HCT116 (cell line): ENCODE measurements at regions not wholly inside any gene's neighbourhood (a gene's known extent, or its start where the extent isn't known, plus 50 kb on each side); places are given as distances from the start of the nearest gene placed in this dataset.

Experiments
- ATAC-seq: fragments of 200-7000 bp; cut with Tn5 transposase; 2 replicates; pipeline ENCODE4 v1.9.1; 2020; ENCODE audit warnings: mild to moderate bottlenecking, moderate library complexity
- BruUV-seq: library from RNA; stranded (reverse); fragments of 400-500 nt; replicated peaks from 2 replicates; lab custom pipeline; 2021; lab: Mats Ljungman, UMichigan
- CTCF ChIA-PET: fragments of 300-600 bp; sonication (Branson Sonifier 250); formaldehyde crosslinking; loops from one replicate; lab custom pipeline; 2021; ENCODE audit warnings: antibody characterized with exemption; lab: Charles Lee
- POLR2A ChIA-PET: fragments of 300-600, 350-600 bp; sonication (Branson Sonifier 250); formaldehyde crosslinking; loops from one replicate; lab custom pipeline; 2021; ENCODE audit warnings: antibody characterized with exemption; lab: Charles Lee
- RAD21 ChIA-PET, 2 experiments: fragments of 300-600 bp; sonication (Branson Sonifier 250); formaldehyde crosslinking; loops; one replicate each; lab custom pipeline; 2023; ENCODE audit warnings: low total read pairs in 2 of 2; ENCODE audit not compliant: uncharacterized antibody in 2 of 2, unreplicated experiment in 2 of 2, low non-redundant PET in 1 of 2; lab: Charles Lee
- DNase-seq: peaks from one replicate; pipeline ENCODE4 v3.0.0-alpha.2; 2010; ENCODE audit warnings: low read depth, low spot score
- H2AFZ ChIP-seq: fragments of 200-600 bp; shearing (Covaris generic), sonication (generic); 2 replicates; pipeline ENCODE4 v1.6.1; 2017; ENCODE audit warnings: low read depth, mixed run types, mixed read lengths, antibody characterized with exemption, low read length; ENCODE audit not compliant: poor library complexity, severe bottlenecking
- H3K27ac ChIP-seq: 2 replicates; pipeline ENCODE4 v1.5.1; 2012; ENCODE audit warnings: low read depth, low read length
- H3K27me3 ChIP-seq: fragments of 200-600 bp; sonication (generic); 2 replicates; pipeline ENCODE4 v1.6.1; 2016; ENCODE audit warnings: mixed run types, low read length, mixed read lengths; ENCODE audit not compliant: insufficient read depth
- H3K36me3 ChIP-seq, 2 experiments: fragments of 200-500 bp in 1 of 2; fragments of 200-600 bp in 1 of 2; sonication (Bioruptor generic) in 1 of 2; sonication (generic) in 1 of 2; 2 replicates each; pipeline versions ENCODE4 v1.5.1 to v1.6.1; 2014 to 2016; ENCODE audit warnings: low read length in 2 of 2, inconsistent platforms in 1 of 2, mixed read lengths in 1 of 2, mixed run types in 1 of 2; ENCODE audit not compliant: insufficient read depth in 2 of 2, control insufficient read depth in 1 of 2
- H3K4me1 ChIP-seq, 2 experiments: fragments of 200-600 bp in 1 of 2; sonication (generic) in 1 of 2; 2 replicates each; pipeline versions ENCODE4 v1.5.1 to v1.6.1; 2012 to 2017; ENCODE audit warnings: low read length in 2 of 2, inconsistent platforms in 1 of 2, mild to moderate bottlenecking in 1 of 2, mixed read lengths in 1 of 2, mixed run types in 1 of 2, moderate library complexity in 1 of 2; ENCODE audit not compliant: insufficient read depth in 2 of 2, control insufficient read depth in 1 of 2
- H3K4me2 ChIP-seq: fragments of 200-600 bp; sonication (generic); 2 replicates; pipeline ENCODE4 v1.6.1; 2017; ENCODE audit warnings: mixed run types, low read length, mixed read lengths
- H3K4me3 ChIP-seq, 2 experiments: fragments of 200-600 bp in 1 of 2; sonication (generic) in 1 of 2; replicated peaks in 1 of 2; 2 replicates each; pipeline ENCODE4 v1.5.1; 2011 to 2016; ENCODE audit warnings: low read length in 2 of 2, control low read depth in 1 of 2, low read depth in 1 of 2, mild to moderate bottlenecking in 1 of 2, mixed read lengths in 1 of 2, mixed run types in 1 of 2
- H3K79me2 ChIP-seq: fragments of 200-600 bp; sonication (generic); 2 replicates; pipeline ENCODE4 v1.6.1; 2017; ENCODE audit warnings: mild to moderate bottlenecking, mixed run types, low read length, moderate library complexity, mixed read lengths; ENCODE audit not compliant: insufficient read depth
- H3K9ac ChIP-seq: fragments of 200-600 bp; sonication (generic); 2 replicates; pipeline ENCODE4 v1.6.1; 2016; ENCODE audit warnings: low read length, mixed read lengths
- H3K9me2 ChIP-seq: fragments of 200-600 bp; sonication (generic), shearing (Covaris generic); 2 replicates; pipeline ENCODE4 v1.6.1; 2017; ENCODE audit warnings: mixed run types, mild to moderate bottlenecking, moderate library complexity; ENCODE audit not compliant: insufficient read depth
- H3K9me3 ChIP-seq, 2 experiments: fragments of 200-500 bp in 1 of 2; fragments of 200-600 bp in 1 of 2; sonication (Bioruptor generic) in 1 of 2; sonication (generic) in 1 of 2; 2 replicates each; pipeline ENCODE4 v1.6.1; 2014 to 2017; ENCODE audit warnings: low read length in 2 of 2, mixed read lengths in 2 of 2, inconsistent platforms in 1 of 2, low read depth in 1 of 2, mild to moderate bottlenecking in 1 of 2, mixed run types in 1 of 2, moderate library complexity in 1 of 2; ENCODE audit not compliant: control insufficient read depth in 1 of 2, insufficient read depth in 1 of 2
- H4K20me1 ChIP-seq: fragments of 200-600 bp; sonication (generic), shearing (Covaris generic); 2 replicates; pipeline ENCODE4 v1.6.1; 2017; ENCODE audit warnings: mixed run types, mild to moderate bottlenecking, moderate library complexity; ENCODE audit not compliant: insufficient read depth
- CBX3 ChIP-seq: IDR thresholded peaks from 2 replicates; pipeline ENCODE4 v1.6.1; 2012; ENCODE audit warnings: low read depth
- CEBPB ChIP-seq: IDR thresholded peaks from 2 replicates; pipeline ENCODE4 v1.6.1; 2012; ENCODE audit warnings: low read depth
- EGR1 ChIP-seq: IDR thresholded peaks from 2 replicates; pipeline ENCODE4 v1.6.1; 2012; ENCODE audit warnings: low read depth
- EZH2phosphoT487 ChIP-seq: fragments of 200-600 bp; IDR thresholded peaks from 2 replicates; pipeline ENCODE4 v1.6.1; 2018; ENCODE audit warnings: antibody characterized with exemption, borderline replicate concordance
- POLR2A ChIP-seq: IDR thresholded peaks from 2 replicates; pipeline ENCODE4 v1.7.0; 2011; ENCODE audit warnings: borderline replicate concordance; ENCODE audit not compliant: insufficient read depth, insufficient read length; ENCODE audit errors: extremely low read depth
- REST ChIP-seq: IDR thresholded peaks from 2 replicates; pipeline ENCODE4 v1.6.1; 2012; ENCODE audit warnings: low read depth
- ZBTB33 ChIP-seq: IDR thresholded peaks from 2 replicates; pipeline ENCODE4 v1.6.1; 2011; ENCODE audit warnings: mild to moderate bottlenecking, low read length, moderate library complexity; ENCODE audit not compliant: insufficient replicate concordance; ENCODE audit errors: extremely low read depth
- ZFX ChIP-seq: fragments of 450-650 bp; IDR thresholded peaks from 2 replicates; pipeline ENCODE4 v1.6.1; 2017
- intact Hi-C: fragments of 100-400 bp; cut with micrococcal nuclease; formaldehyde crosslinking; loops from 2 replicates; pipeline ENCODE4 v1.10.0; 2022
- TF ChIP-seq, protein P1 (sequence below): IDR thresholded peaks from 2 replicates; pipeline ENCODE4 v1.6.1; 2012

- no peak for TF ChIP-seq EZH2phosphoT487
- TF ChIP-seq REST: no peak
- no peak for TF ChIP-seq EGR1
- TF ChIP-seq ZFX: no peak
- no peak for TF ChIP-seq CBX3
- no peak for TF ChIP-seq CEBPB
- TF ChIP-seq POLR2A: no peak
- TF ChIP-seq ZBTB33: no peak
- TF ChIP-seq, protein P1, sequence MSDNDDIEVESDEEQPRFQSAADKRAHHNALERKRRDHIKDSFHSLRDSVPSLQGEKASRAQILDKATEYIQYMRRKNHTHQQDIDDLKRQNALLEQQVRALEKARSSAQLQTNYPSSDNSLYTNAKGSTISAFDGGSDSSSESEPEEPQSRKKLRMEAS: no peak
- Histone ChIP-seq H3K9me2 (no peaks in the 10 kb centered on the region), H3K27ac (no peak overlapping the region), H3K4me2 (no peak overlapping the region), H3K4me1 (no peaks in the 10 kb centered on the region), H3K9me3 (no peaks in the 10 kb centered on the region; a peak in 1 of 4 replicates), H4K20me1 (no peaks in the 10 kb centered on the region), H3K9ac (no peak overlapping the region), H3K27me3 (no peaks in the 10 kb centered on the region), H2AFZ (no peak overlapping the region), H3K36me3 (no peaks in the 10 kb centered on the region), H3K4me3 (no peak overlapping the region), H3K79me2 (no peaks in the 10 kb centered on the region)
- ChIA-PET CTCF (no interaction called here), RAD21 (no interaction called here), POLR2A (no interaction called here)
- ATAC-seq: no peak
- BruUV-seq: no TSS peak
- intact Hi-C loops: no loop called here
- DNase-seq: no peak
These were observed 225.4 kb downstream of the TXNL1 start for GRCh38 chr18:56412951-56413350.
